HL-60 (cell line): ENCODE measurements at regions not wholly inside any gene's neighbourhood (a gene's known extent, or its start where the extent isn't known, plus 50 kb on each side); places are given as distances from the start of the nearest gene placed in this dataset.
"Not testable (repeated sequence)": the region's sequence is repeated elsewhere in the genome, so short reads cannot be mapped to it uniquely, and the experiment has no call there.

Experiments
- DNase-seq, 2 experiments: peaks; one replicate each; pipeline ENCODE4 v3.0.0-alpha.2; 2010 to 2020; ENCODE audit warnings: low read depth in 1 of 2, low spot score in 1 of 2
- H3K27ac ChIP-seq: fragments of 250-450 bp; sonication (Bioruptor Pico); replicated peaks from 2 replicates; pipeline ENCODE4 v1.5.1; 2020; ENCODE audit warnings: mild to moderate bottlenecking, moderate library complexity
- H3K27me3 ChIP-seq: fragments of 250-450 bp; sonication (Bioruptor Pico); 2 replicates; pipeline ENCODE4 v1.5.1; 2021; ENCODE audit warnings: mild to moderate bottlenecking, moderate library complexity; ENCODE audit not compliant: insufficient read depth, poor library complexity, severe bottlenecking
- H3K4me3 ChIP-seq: replicated peaks from 2 replicates; pipeline ENCODE4 v1.5.1; 2011; ENCODE audit warnings: mild to moderate bottlenecking, control low read depth, low read length; ENCODE audit not compliant: insufficient read depth
- CTCF ChIP-seq: IDR thresholded peaks from one replicate; pipeline ENCODE4 v1.5.1; 2011; ENCODE audit warnings: low read length, control low read depth, inconsistent platforms; ENCODE audit not compliant: insufficient read depth
- GABPA ChIP-seq: IDR thresholded peaks from 2 replicates; pipeline ENCODE4 v1.6.1; 2012; ENCODE audit warnings: low read depth
- POLR2AphosphoS5 ChIP-seq: IDR thresholded peaks from 2 replicates; pipeline ENCODE4 v1.6.1; 2012; ENCODE audit warnings: low read depth
- REST ChIP-seq: IDR thresholded peaks from 2 replicates; pipeline ENCODE4 v1.6.1; 2012; ENCODE audit warnings: low read depth; ENCODE audit not compliant: insufficient replicate concordance
- SPI1 ChIP-seq: IDR thresholded peaks from 2 replicates; pipeline ENCODE4 v1.6.1; 2012; ENCODE audit warnings: low read depth, mild to moderate bottlenecking, borderline replicate concordance

GRCh38 chr3:94374439-94375161 lies 311.7 kb downstream of the NSUN3 start:
- no peak for TF ChIP-seq SPI1
- TF ChIP-seq REST, result no peak
- TF ChIP-seq POLR2AphosphoS5, result no peak
- TF ChIP-seq CTCF, result no peak
- TF ChIP-seq GABPA, result no peak
- no peak for DNase-seq
- H3K27ac ChIP-seq, result no peak overlapping the region
- H3K4me3 ChIP-seq, result no peak overlapping the region
- no peaks in the 10 kb centered on the region for H3K27me3 ChIP-seq

- not testable (repeated sequence) for DNase-seq, H3K27me3 ChIP-seq, H3K4me3 ChIP-seq, H3K27ac ChIP-seq
Measured at GRCh38 chr3:94377123-94377696, 314.3 kb downstream of the NSUN3 start.

GRCh38 chr3:94377863-94378262 lies 315.0 kb downstream of the NSUN3 start:
- H3K4me3 ChIP-seq, H3K27ac ChIP-seq, DNase-seq, H3K27me3 ChIP-seq: not testable (repeated sequence)

GRCh38 chr3:94378322-94378721 lies 315.5 kb downstream of the NSUN3 start:
- H3K4me3 ChIP-seq, result no peak overlapping the region
- no peak for DNase-seq
- H3K27me3 ChIP-seq, result no peaks in the 10 kb centered on the region
- TF ChIP-seq CTCF, result no peak
- no peak for TF ChIP-seq POLR2AphosphoS5
- no peak for TF ChIP-seq REST
- no peak for TF ChIP-seq GABPA
- TF ChIP-seq SPI1, result no peak
- no peak overlapping the region for H3K27ac ChIP-seq

GRCh38 chr3:94379264-94379663 lies 316.4 kb downstream of the NSUN3 start:
- Histone ChIP-seq H3K27me3 (no peaks in the 10 kb centered on the region), H3K4me3 (no peak overlapping the region)
- TF ChIP-seq CTCF, result no peak
- no peak for TF ChIP-seq GABPA
- no peak for TF ChIP-seq POLR2AphosphoS5
- no peak for TF ChIP-seq REST
- TF ChIP-seq SPI1, result no peak

More at GRCh38 chr3:94379264-94379663, 316.4 kb downstream of the NSUN3 start:
- no peak for DNase-seq
- H3K27ac ChIP-seq, result no peak overlapping the region
